Adipocyte (in vitro differentiated cells): ENCODE measurements at regions not wholly inside any gene's neighbourhood (a gene's known extent, or its start where the extent isn't known, plus 50 kb on each side); places are given as distances from the start of the nearest gene placed in this dataset.

Experiments used
- DNase-seq: peaks from one replicate; pipeline ENCODE4 v3.0.0-alpha.2; 2015; ENCODE audit warnings: low read depth
- H3K27me3 ChIP-seq: replicated peaks from 2 replicates; pipeline ENCODE4 v1.7.0; 2013; ENCODE audit warnings: mild to moderate bottlenecking, low read length, moderate library complexity; ENCODE audit not compliant: control insufficient read depth, insufficient read depth
- H3K36me3 ChIP-seq: 2 replicates; pipeline ENCODE4 v1.7.0; 2013; ENCODE audit warnings: low read length, mild to moderate bottlenecking, moderate library complexity; ENCODE audit not compliant: control insufficient read depth, insufficient read depth, severe bottlenecking
- H3K4me1 ChIP-seq: 2 replicates; pipeline ENCODE4 v1.7.0; 2013; ENCODE audit warnings: mild to moderate bottlenecking, low read length, moderate library complexity; ENCODE audit not compliant: control insufficient read depth, insufficient read depth
- H3K4me3 ChIP-seq: 2 replicates; pipeline ENCODE4 v1.7.0; 2013; ENCODE audit warnings: mild to moderate bottlenecking, low read length, moderate library complexity
- H3K9ac ChIP-seq: 2 replicates; pipeline ENCODE4 v1.7.0; 2013; ENCODE audit warnings: mild to moderate bottlenecking, low read length, moderate library complexity
- H3K9me3 ChIP-seq: 2 replicates; pipeline ENCODE4 v1.7.0; 2013; ENCODE audit warnings: mild to moderate bottlenecking, low read length, moderate library complexity; ENCODE audit not compliant: control insufficient read depth

DNA sequence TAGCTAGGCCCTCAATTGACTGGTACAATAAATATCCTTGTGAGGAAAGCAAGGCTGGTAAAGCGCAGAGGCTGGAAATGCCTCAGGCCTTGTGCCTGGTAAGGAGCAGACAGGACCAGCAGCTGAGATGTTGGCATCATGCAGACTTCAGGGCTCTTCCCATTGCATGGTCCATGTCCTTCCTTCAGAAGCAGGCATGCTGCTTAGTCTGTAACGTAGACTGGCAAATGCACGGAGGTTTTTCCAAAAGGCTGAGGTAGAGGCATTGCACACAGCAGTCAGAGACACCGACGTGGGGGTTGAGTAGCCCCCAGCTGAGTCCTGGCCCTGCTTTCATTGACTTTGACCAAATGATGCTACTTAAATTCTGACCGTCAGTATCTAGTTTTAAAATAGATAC lies 87.1 kb downstream of the ADRB2 start:
- no peaks in the 10 kb centered on the region for H3K9me3 ChIP-seq
- no peaks in the 10 kb centered on the region for H3K27me3 ChIP-seq
- H3K36me3 ChIP-seq = no peaks in the 10 kb centered on the region
- DNase-seq = no peak
- peaks cover 61% of the 10 kb centered on the region for H3K4me1 ChIP-seq
- H3K9ac ChIP-seq = no peak overlapping the region
- no peak overlapping the region for H3K4me3 ChIP-seq

DNA sequence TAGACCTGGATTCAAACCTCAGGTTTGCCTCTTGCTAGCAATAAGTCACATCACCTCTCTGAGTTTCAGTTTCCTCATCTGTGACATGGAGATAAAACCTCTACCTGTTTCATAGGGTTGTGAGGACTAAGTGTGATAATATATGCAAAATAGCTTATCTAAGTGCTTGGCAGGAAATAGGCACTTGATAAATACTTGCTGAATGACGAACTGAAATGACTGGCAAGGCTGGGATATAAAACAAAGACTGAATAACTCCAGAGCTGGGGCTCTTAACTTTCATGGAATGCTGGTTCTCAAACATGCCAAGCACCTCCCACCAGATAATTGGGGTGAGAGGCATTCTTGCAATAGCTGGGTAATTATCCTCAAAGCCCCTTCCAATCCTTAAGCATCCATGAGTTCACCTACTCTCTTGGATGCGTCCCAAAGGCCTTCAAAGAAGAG lies 87.6 kb downstream of the ADRB2 start:
- Histone ChIP-seq H3K9ac (no peak overlapping the region), H3K4me1 (peaks cover 61% of the 10 kb centered on the region), H3K36me3 (no peaks in the 10 kb centered on the region), H3K9me3 (no peaks in the 10 kb centered on the region), H3K27me3 (no peaks in the 10 kb centered on the region), H3K4me3 (no peak overlapping the region)
- DNase-seq = peak; percentile 54

DNA sequence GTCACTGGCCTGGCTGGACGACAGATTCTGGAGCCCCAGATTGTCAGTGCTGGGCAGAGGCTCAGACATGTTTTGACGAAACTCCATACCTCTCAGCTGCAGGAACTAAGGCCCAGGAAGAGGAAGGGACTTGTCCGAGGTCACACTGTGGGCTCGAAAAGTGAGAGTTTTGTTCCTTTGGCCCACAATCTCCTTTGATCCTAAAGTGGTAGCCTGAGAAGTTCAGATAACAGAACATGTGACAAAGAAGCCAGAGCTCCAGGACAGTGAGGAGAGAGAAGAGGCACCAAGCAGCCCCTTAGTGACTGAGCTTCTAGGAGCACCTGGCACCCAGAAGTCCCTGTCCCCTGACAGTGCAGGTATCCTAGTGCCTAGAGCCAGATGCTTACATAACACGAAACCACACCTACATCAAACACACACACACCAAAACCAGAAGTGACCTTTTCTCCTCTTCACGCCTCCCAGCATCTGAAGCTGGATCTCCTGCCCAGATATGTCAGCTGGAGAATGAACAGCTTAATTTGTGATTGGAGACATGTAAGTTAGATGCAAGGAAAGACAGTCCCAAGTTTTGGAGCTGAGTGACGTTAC lies 88.9 kb downstream of the ADRB2 start:
- Histone ChIP-seq H3K36me3 (no peaks in the 10 kb centered on the region), H3K4me1 (peaks cover 57% of the 10 kb centered on the region), H3K9me3 (no peaks in the 10 kb centered on the region), H3K9ac (peak overlapping the region; percentile 49), H3K4me3 (no peak overlapping the region), H3K27me3 (no peaks in the 10 kb centered on the region)
- no peak for DNase-seq

DNA sequence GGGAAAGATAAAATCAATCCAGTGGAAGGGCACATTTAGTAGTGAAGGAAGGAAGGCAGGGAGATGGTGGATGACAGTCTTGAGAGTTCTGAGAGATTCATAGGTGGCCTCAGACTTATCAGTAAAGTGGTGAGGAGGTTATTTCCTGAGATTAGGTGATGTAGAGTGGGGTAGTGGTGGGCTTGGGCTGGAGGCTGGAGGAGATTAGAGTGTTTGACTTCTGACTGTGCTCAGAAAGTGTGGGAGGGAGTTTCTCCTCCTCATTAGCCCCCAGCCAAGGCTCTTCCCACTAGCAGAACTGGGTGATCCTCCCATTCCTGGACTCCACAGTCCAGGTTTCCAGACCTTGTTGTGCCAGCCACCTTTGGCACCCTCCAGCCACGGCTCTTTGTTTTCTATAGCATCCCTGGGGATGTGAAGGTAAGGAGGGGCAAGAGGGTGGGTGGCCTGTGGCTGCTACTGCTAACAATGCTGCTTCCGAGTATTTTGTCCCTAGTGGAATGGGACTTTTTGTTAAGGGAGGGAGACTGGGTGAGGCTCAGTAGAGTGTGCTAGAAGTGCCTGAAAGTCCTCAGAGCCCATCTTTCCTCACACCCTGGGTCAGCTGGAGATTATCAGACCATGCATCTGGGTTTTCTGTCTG lies 94.4 kb downstream of the ADRB2 start:
- Histone ChIP-seq H3K9me3 (no peaks in the 10 kb centered on the region), H3K4me3 (no peak overlapping the region), H3K4me1 (peaks cover 15% of the 10 kb centered on the region), H3K36me3 (no peaks in the 10 kb centered on the region), H3K27me3 (no peaks in the 10 kb centered on the region), H3K9ac (no peak overlapping the region)
- DNase-seq = no peak

DNA sequence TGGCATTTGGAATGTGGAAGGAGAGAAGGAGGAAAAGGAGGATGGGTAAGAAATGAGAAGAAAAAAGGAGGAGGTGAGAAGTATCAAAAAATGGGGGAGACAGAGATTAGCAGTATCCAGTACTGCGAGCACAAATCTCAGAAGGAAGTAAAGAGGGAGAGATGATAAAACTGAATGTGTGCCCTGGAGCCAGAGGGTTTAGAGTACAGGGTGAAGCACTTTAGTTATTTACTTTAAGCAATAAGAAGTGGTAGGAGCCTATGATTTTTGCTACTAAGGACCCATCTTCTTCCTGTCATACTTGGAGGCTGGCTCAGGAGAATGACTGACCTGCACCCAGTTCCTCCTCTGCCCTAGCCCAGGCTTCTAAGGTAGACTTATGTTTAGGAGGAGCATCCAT lies 94.9 kb downstream of the ADRB2 start:
- H3K27me3 ChIP-seq = no peaks in the 10 kb centered on the region
- no peak for DNase-seq
- no peak overlapping the region for H3K4me3 ChIP-seq
- no peaks in the 10 kb centered on the region for H3K36me3 ChIP-seq
- H3K9me3 ChIP-seq = no peaks in the 10 kb centered on the region
- H3K9ac ChIP-seq = no peak overlapping the region
- H3K4me1 ChIP-seq = peaks cover 10% of the 10 kb centered on the region

DNA sequence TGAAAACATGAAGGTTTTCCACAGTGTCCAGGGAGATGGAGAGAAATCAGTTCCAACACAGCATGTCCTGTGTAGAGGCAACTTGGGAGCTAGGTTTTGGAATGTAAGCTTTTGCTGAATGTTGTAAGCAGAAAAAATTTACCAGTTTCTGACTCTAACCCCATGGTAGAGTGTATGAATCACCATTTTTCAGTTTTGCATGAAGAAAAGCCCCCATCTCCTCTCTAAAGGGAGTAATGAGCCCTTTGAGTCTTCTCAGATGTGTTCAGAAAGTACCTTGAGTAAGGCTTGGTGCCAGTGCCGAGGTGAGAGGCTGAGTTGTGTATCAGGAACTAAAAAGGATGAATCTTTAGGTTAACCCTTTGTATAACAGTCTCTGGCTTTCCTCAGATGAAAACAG lies 96.2 kb downstream of the ADRB2 start:
- Histone ChIP-seq H3K4me1 (peaks cover 9% of the 10 kb centered on the region), H3K4me3 (no peak overlapping the region), H3K36me3 (no peaks in the 10 kb centered on the region), H3K9ac (no peak overlapping the region), H3K27me3 (no peaks in the 10 kb centered on the region), H3K9me3 (no peaks in the 10 kb centered on the region)
- DNase-seq = no peak

DNA sequence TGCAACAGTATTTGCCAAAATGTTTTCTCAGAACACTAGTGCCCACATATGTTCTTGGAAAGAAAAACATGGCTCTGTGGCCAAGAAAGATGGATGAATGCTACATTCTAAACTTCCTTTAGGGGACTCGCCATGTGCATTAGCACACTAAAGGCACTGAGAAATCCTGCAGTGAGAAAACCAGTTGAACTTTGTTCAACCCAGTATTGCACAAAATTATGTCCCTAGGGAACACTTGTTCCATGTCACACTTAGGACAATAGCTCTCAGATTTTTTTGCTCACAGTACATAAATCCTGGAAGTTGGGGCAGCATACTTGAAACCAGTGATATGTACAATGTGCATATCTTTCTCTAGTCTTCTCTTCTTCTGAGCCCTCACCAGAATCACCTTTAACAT lies 96.6 kb downstream of the ADRB2 start:
- H3K36me3 ChIP-seq = no peaks in the 10 kb centered on the region
- no peak for DNase-seq

DNA sequence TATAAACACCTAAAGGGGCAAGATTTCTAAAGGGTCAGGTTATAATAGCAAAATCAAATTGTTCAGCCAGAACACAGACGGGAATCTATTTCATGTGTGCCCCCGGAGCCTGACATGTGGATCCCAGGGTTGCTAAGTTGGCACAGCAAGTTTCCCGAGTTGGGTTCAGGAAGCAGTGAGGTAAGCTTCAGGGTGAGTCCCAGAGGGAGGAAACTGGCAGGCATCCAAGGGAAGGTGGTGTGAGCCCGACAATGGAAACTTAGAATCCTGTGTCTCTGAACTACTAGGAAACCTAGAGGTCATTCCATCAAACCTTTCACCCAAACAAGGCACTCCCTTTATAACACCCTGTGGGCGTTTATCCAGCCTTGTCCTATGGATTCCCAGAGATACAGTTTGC lies 98.4 kb downstream of the ADRB2 start:
- Histone ChIP-seq H3K9ac (no peak overlapping the region), H3K9me3 (no peaks in the 10 kb centered on the region), H3K27me3 (no peaks in the 10 kb centered on the region), H3K4me1 (peaks cover 9% of the 10 kb centered on the region), H3K36me3 (no peaks in the 10 kb centered on the region), H3K4me3 (no peak overlapping the region)
- no peak for DNase-seq

More for the DNA sequence above, 96.6 kb downstream of the ADRB2 start:
- Histone ChIP-seq H3K4me3 (no peak overlapping the region), H3K4me1 (peaks cover 9% of the 10 kb centered on the region), H3K27me3 (no peaks in the 10 kb centered on the region), H3K9ac (no peak overlapping the region), H3K9me3 (no peaks in the 10 kb centered on the region)

DNA sequence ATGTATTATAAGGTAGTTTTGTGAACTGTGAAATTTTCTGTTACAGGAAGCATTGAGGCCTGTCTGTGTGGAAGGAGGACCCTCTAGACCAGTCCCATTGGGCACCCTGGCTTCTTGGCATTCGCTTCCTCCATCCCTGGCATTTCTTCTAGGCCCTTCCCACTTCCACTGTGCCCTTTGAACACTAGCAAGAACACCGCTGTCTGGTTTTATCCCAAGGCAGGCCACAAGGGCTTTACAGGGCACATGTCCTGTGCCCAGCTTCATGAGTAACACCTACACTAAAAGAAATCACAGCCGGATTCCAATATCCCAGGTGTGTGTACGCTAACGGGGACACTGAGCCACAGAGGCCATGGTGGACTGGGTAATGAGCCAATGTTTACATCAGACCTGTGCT lies 99.8 kb downstream of the ADRB2 start:
- H3K9ac ChIP-seq = no peak overlapping the region
- no peak for DNase-seq
- no peaks in the 10 kb centered on the region for H3K36me3 ChIP-seq
- peaks cover 9% of the 10 kb centered on the region for H3K4me1 ChIP-seq
- H3K9me3 ChIP-seq = no peaks in the 10 kb centered on the region
- H3K27me3 ChIP-seq = no peaks in the 10 kb centered on the region
- H3K4me3 ChIP-seq = no peak overlapping the region

DNA sequence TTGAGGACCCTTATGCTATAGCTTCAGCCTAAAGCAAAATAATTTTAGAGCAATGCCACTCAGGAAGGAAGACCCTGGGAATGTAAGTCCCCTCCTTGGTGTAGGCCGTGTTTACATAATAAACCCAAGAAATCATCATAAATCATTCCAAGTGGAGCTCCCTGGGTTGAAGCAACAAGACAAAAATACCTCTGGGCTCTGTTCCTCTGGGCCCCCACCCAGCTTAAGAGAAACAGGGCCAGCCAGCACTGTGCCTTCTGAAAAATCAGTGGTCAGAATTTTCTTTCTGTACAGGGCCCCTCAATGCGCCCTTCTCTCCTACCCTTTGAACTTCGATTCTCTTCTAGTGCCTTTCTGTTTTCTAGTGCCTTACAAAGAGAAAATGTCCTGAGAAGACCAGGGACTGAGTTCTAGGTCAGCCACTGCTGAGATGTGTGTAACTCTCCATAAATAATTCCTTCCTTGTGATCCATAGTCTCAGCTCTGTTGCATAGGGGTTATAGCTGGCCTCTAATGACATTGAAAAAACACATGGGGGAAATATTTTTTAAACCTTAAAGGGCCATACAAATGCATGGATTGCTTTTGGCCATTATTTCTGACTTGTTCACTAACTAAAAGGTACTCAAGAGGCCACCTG lies 101.0 kb downstream of the ADRB2 start:
- Histone ChIP-seq H3K27me3 (no peaks in the 10 kb centered on the region), H3K4me1 (peaks cover 9% of the 10 kb centered on the region), H3K36me3 (no peaks in the 10 kb centered on the region), H3K9me3 (no peaks in the 10 kb centered on the region), H3K9ac (no peak overlapping the region), H3K4me3 (no peak overlapping the region)
- no peak for DNase-seq

DNA sequence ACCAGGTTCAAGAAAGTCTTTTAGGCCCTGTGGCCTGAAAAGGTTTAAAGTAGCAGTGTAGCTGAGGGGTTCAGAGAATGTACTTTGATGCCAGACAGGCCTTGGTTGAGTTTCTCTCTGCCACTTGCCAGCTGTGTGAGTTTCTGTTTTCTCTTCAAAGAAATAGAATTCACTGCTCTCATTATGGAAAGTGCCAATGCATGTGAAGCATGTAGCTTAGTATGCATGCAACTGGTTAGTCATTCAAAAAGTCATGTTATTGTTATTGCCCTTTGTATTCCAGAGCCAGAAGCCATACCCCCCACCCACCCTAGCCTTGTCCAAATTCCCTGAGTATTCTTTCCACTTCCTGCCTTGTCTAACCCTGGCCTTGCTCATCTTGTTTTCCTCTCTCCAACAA lies 101.7 kb downstream of the ADRB2 start:
- Histone ChIP-seq H3K36me3 (no peaks in the 10 kb centered on the region), H3K4me1 (peaks cover 4% of the 10 kb centered on the region), H3K4me3 (no peak overlapping the region), H3K9me3 (no peaks in the 10 kb centered on the region), H3K9ac (no peak overlapping the region), H3K27me3 (no peaks in the 10 kb centered on the region)
- DNase-seq = peak; percentile 38
